GM23248 (cell line): ENCODE measurements at regions not wholly inside any gene's neighbourhood (a gene's known extent, or its start where the extent isn't known, plus 50 kb on each side); places are given as distances from the start of the nearest gene placed in this dataset.

Experiments
- EZH2 ChIP-seq: fragments of 200-600 bp; sonication (generic); IDR thresholded peaks from 2 replicates; pipeline ENCODE4 v1.6.1; 2018; ENCODE audit warnings: antibody characterized with exemption, mild to moderate bottlenecking; ENCODE audit not compliant: insufficient read depth, poor library complexity, severe bottlenecking
- EZH2phosphoT487 ChIP-seq: fragments of 200-600 bp; sonication (generic); IDR thresholded peaks from 2 replicates; pipeline ENCODE4 v1.6.1; 2018; ENCODE audit warnings: antibody characterized with exemption, moderate library complexity, mild to moderate bottlenecking, low read depth; ENCODE audit not compliant: insufficient read depth

- no peak for TF ChIP-seq EZH2
- peak; percentile 96 for TF ChIP-seq EZH2phosphoT487
These were observed 466.8 kb upstream of the FAM241A start for GRCh38 chr4:111678479-111678878.
